ENCODE measurements at regions not wholly inside any gene's neighbourhood (a gene's known extent, or its start where the extent isn't known, plus 50 kb on each side); places are given as distances from the start of the nearest gene placed in this dataset.
"Not testable (repeated sequence)": the region's sequence is repeated elsewhere in the genome, so short reads cannot be mapped to it uniquely, and the experiment has no call there.

GRCh38 chr5:34416501-34417008, 239.6 kb upstream of the RAI14 start:
- H3K4me1 Mint-ChIP-seq: peaks cover 13% of the 10 kb centered on the region
- peaks cover 40% of the 10 kb centered on the region for H3K9me3 Mint-ChIP-seq
- TF ChIP-seq CTCF (IDR thresholded peaks at IDR 0.05): no peak
- H3K27me3 Mint-ChIP-seq (ENCODE audit: low read depth, poor library complexity): no peaks in the 10 kb centered on the region
- no peak overlapping the region for H3K27ac Mint-ChIP-seq
- H3K4me3 Mint-ChIP-seq: no peak overlapping the region
- H3K36me3 Mint-ChIP-seq (ENCODE audit: low read depth): peaks cover 9% of the 10 kb centered on the region
- DNase-seq: no peak

- not testable (repeated sequence) for DNase-seq, H3K27ac Mint-ChIP-seq, H3K4me1 Mint-ChIP-seq
Observed at GRCh38 chr5:34420191-34420590, 235.9 kb upstream of the RAI14 start.

GRCh38 chr5:34436761-34437501, 219.2 kb upstream of the RAI14 start:
- TF ChIP-seq CTCF (IDR thresholded peaks at IDR 0.05): no peak

More at GRCh38 chr5:34420191-34420590, 235.9 kb upstream of the RAI14 start:
- not testable (repeated sequence) for H3K27me3 Mint-ChIP-seq (ENCODE audit: low read depth, poor library complexity); H3K4me3 Mint-ChIP-seq
- peaks cover 59% of the 10 kb centered on the region for H3K9me3 Mint-ChIP-seq
- H3K36me3 Mint-ChIP-seq (ENCODE audit: low read depth): peaks cover 17% of the 10 kb centered on the region

GRCh38 chr5:34439601-34440000, 216.5 kb upstream of the RAI14 start:
- Mint-ChIP-seq H3K27me3 (ENCODE audit: low read depth, poor library complexity) (no peaks in the 10 kb centered on the region), H3K36me3 (ENCODE audit: low read depth) (peaks cover 19% of the 10 kb centered on the region), H3K4me1 (peaks cover 30% of the 10 kb centered on the region), H3K4me3 (peak overlapping the region; percentile 25), H3K9me3 (peaks cover 40% of the 10 kb centered on the region), H3K27ac (peak overlapping the region; percentile 97)
- TF ChIP-seq CTCF (IDR thresholded peaks at IDR 0.05): no peak
- peak; percentile 9 for DNase-seq

More at GRCh38 chr5:34436761-34437501, 219.2 kb upstream of the RAI14 start:
- H3K36me3 Mint-ChIP-seq (ENCODE audit: low read depth): peaks cover 23% of the 10 kb centered on the region
- H3K27me3 Mint-ChIP-seq (ENCODE audit: low read depth, poor library complexity): no peaks in the 10 kb centered on the region
- H3K9me3 Mint-ChIP-seq: peaks cover 48% of the 10 kb centered on the region
- DNase-seq: no peak
- peaks cover 30% of the 10 kb centered on the region for H3K4me1 Mint-ChIP-seq
- peak overlapping the region; percentile 20 for H3K27ac Mint-ChIP-seq
- H3K4me3 Mint-ChIP-seq: no peak overlapping the region

- not testable (repeated sequence) for DNase-seq; H3K27me3 Mint-ChIP-seq (ENCODE audit: low read depth, poor library complexity); H3K4me3 Mint-ChIP-seq; H3K27ac Mint-ChIP-seq; H3K36me3 Mint-ChIP-seq (ENCODE audit: low read depth)
- Mint-ChIP-seq H3K4me1 (peaks cover 30% of the 10 kb centered on the region), H3K9me3 (peaks cover 45% of the 10 kb centered on the region)
Observed at GRCh38 chr5:34441767-34442166, 214.4 kb upstream of the RAI14 start.

- H3K36me3 Mint-ChIP-seq (ENCODE audit: low read depth): peaks cover 4% of the 10 kb centered on the region
- peaks cover 34% of the 10 kb centered on the region for H3K9me3 Mint-ChIP-seq
- H3K4me1 Mint-ChIP-seq: peaks cover 5% of the 10 kb centered on the region
- no peak overlapping the region for H3K4me3 Mint-ChIP-seq
- peak; percentile 7 for DNase-seq
- H3K27me3 Mint-ChIP-seq (ENCODE audit: low read depth, poor library complexity): peaks cover 3% of the 10 kb centered on the region
- no peak for TF ChIP-seq CTCF (IDR thresholded peaks at IDR 0.05)
- H3K27ac Mint-ChIP-seq: no peak overlapping the region
Observed at GRCh38 chr5:34447424-34447823, 208.7 kb upstream of the RAI14 start.

GRCh38 chr5:34449639-34450038, 206.5 kb upstream of the RAI14 start:
- no peak for DNase-seq
- Mint-ChIP-seq H3K4me1 (peaks cover 5% of the 10 kb centered on the region), H3K36me3 (ENCODE audit: low read depth) (no peaks in the 10 kb centered on the region), H3K27ac (no peak overlapping the region), H3K9me3 (peaks cover 24% of the 10 kb centered on the region), H3K4me3 (no peak overlapping the region), H3K27me3 (ENCODE audit: low read depth, poor library complexity) (peaks cover 3% of the 10 kb centered on the region)
- TF ChIP-seq CTCF (IDR thresholded peaks at IDR 0.05): no peak
